Lower leg skin (tissue), 3 donors: ENCODE measurements at regions not wholly inside any gene's neighbourhood (a gene's known extent, or its start where the extent isn't known, plus 50 kb on each side); places are given as distances from the start of the nearest gene placed in this dataset.

Experiments
- POLR2A ChIP-seq, 2 donors: fragments of 450-650 bp; IDR thresholded peaks; one replicate each; pipeline ENCODE4 v1.6.1; 2016 to 2017; ENCODE audit warnings: antibody characterized with exemption in 2 of 2, mild to moderate bottlenecking in 1 of 2, moderate library complexity in 1 of 2
- TF ChIP-seq, protein P1 (sequence below), 3 donors: fragments of 450-650 bp; IDR thresholded peaks; one replicate each; pipeline ENCODE4 v1.5.1; 2016; ENCODE audit warnings: antibody characterized with exemption in 3 of 3, mild to moderate bottlenecking in 3 of 3, moderate library complexity in 2 of 3

DNA sequence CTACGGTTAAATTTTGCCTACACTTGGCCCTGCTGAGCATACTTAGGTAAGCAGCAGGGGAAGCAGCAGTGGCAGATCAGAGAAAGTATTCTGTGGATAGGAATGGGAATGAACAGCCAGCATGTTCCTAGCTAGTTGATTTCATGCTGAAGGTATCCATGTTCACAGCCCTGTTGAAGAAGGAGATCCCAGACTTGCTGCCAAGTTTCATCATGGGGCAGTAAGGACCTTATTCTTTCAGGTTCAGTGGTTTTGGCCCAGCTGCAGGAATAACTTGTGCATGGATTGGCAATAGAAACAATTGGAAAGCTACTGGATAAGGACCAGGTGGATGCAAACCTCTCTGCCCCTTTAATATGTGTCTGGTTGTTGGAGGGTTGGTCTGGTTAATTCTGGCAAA is 98.2 kb upstream of the TMEM178A start:
- TF ChIP-seq, protein P1, sequence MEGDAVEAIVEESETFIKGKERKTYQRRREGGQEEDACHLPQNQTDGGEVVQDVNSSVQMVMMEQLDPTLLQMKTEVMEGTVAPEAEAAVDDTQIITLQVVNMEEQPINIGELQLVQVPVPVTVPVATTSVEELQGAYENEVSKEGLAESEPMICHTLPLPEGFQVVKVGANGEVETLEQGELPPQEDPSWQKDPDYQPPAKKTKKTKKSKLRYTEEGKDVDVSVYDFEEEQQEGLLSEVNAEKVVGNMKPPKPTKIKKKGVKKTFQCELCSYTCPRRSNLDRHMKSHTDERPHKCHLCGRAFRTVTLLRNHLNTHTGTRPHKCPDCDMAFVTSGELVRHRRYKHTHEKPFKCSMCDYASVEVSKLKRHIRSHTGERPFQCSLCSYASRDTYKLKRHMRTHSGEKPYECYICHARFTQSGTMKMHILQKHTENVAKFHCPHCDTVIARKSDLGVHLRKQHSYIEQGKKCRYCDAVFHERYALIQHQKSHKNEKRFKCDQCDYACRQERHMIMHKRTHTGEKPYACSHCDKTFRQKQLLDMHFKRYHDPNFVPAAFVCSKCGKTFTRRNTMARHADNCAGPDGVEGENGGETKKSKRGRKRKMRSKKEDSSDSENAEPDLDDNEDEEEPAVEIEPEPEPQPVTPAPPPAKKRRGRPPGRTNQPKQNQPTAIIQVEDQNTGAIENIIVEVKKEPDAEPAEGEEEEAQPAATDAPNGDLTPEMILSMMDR (IDR thresholded peaks at IDR 0.05) = no peak
- TF ChIP-seq POLR2A (IDR thresholded peaks at IDR 0.05) = no peak
